Sigmoid colon (tissue), 6 donors: ENCODE measurements at regions not wholly inside any gene's neighbourhood (a gene's known extent, or its start where the extent isn't known, plus 50 kb on each side); places are given as distances from the start of the nearest gene placed in this dataset.

Experiments used
- DNase-seq: peaks from one replicate; pipeline ENCODE4 v3.0.0-alpha.2; 2019
- H3K27ac ChIP-seq, 4 donors: fragments of 200-600 bp; sonication (generic); one replicate each; pipeline ENCODE4 v1.5.1; 2016 to 2019; ENCODE audit warnings: mild to moderate bottlenecking in 1 of 4
- H3K27me3 ChIP-seq, 3 donors: fragments of 200-600 bp; sonication (generic); one replicate each; pipeline ENCODE4 v1.5.1; 2019; ENCODE audit warnings: mild to moderate bottlenecking in 1 of 3
- H3K36me3 ChIP-seq, 4 donors: fragments of 200-600 bp; sonication (generic); one replicate each; pipeline ENCODE4 v1.5.1; 2016 to 2019
- H3K4me1 ChIP-seq, 4 donors: fragments of 200-600 bp; sonication (generic); one replicate each; pipeline ENCODE4 v1.5.1; 2017 to 2019
- H3K4me3 ChIP-seq, 4 donors: fragments of 200-600 bp; sonication (generic); one replicate each; pipeline ENCODE4 v1.5.1; 2017 to 2019; ENCODE audit warnings: mild to moderate bottlenecking in 2 of 4, moderate library complexity in 1 of 4
- H3K9me3 ChIP-seq, 4 donors: fragments of 200-600 bp in 3 of 4; sonication (generic) in 3 of 4; one replicate each; pipeline versions ENCODE4 v1.5.1 to v1.6.1; 2013 to 2019
- EP300 ChIP-seq, 4 donors: sonication (generic); formaldehyde crosslinking; IDR thresholded peaks; one replicate each; pipeline ENCODE4 v1.6.1; 2017; ENCODE audit warnings: antibody characterized with exemption in 4 of 4
- POLR2A ChIP-seq, 2 donors: fragments of 450-650 bp; IDR thresholded peaks; one replicate each; pipeline ENCODE4 v1.6.1; 2016; ENCODE audit warnings: antibody characterized with exemption in 2 of 2, mild to moderate bottlenecking in 2 of 2, moderate library complexity in 2 of 2
- POLR2AphosphoS5 ChIP-seq, 4 donors: sonication (generic); formaldehyde crosslinking; IDR thresholded peaks; one replicate each; pipeline ENCODE4 v1.6.1; 2017; ENCODE audit warnings: antibody characterized with exemption in 4 of 4
- WGBS, 2 donors: extraction: QIAGEN DNeasy Blood & Tissue Kit; methylation state at CpG; one replicate each; pipeline ENCODE4 v1.1.7; 2013; 5-methylcytosine and 5-hydroxymethylcytosine counted together
- intact Hi-C: fragments of 100-400 bp; cut with DNase I; formaldehyde crosslinking; loops from one replicate; pipeline ENCODE4 v1.15.1; 2023
- TF ChIP-seq, protein P1 (sequence below), 4 experiments: fragments of 450-650 bp in 3 of 4; fragments of 200-600 bp in 1 of 4; IDR thresholded peaks; one replicate each; pipeline ENCODE4 v1.5.1; 2016 to 2019; ENCODE audit warnings: antibody characterized with exemption in 4 of 4, mild to moderate bottlenecking in 3 of 4, moderate library complexity in 2 of 4
- donor health status: healthy with polysubstance abuse.
- donor health status: healthy.

DNA sequence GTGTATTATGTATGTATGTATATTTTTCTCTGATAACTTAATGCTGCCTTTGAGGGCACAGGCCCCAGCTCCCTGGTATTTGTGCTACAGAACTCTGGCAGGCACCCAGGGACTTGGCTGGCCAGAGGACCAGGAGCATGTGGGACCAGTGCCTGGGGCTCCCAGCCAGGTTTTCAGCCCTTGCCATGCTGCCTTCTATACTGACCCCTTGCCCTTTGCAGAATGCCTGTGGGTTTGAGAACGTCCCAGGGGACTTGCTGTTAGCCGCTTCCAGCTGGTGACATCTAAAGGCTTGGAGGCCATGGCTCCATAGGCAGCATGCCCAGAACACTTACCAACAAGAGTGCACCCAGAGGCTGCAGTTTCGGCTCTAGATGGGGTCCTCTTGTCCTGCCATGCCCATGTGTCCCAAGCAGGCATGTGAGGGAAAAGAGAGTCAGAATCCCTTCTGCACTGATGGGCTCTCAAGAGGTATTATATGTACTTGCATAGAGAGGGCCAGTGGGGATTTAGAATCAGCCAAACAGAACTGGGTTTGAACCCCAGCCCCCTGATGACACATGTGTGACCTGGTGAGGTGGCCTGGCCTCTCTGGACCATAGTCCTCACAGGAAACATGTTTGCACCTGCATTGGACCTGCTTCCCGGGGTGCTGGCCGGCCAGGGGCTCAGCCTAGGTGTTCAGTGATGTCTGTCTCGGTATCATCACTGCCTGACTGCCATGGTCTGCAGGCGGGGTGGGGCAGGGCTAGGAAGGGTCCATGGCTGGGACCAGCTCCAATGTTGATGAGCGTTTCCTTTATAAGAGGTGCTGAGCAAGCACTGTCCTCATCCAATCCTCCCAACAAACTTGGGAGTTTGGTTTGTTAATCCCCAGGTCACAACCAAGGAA lies 119.2 kb upstream of the FHL2 start:
- DNase-seq = peak; percentile 75
- 87 to 88% methylated on average over 8 of the region's 8 CpGs for WGBS, 2 donors
- intact Hi-C loops = no loop called here
- no peaks in the 10 kb centered on the region for H3K36me3 ChIP-seq
- peaks cover 0 to 27% (median 18%) of the 10 kb centered on the region in 4 donors for H3K4me1 ChIP-seq
- H3K27ac ChIP-seq = peak overlapping the region in 1 of 4 donors; percentile 4
- no peak overlapping the region for H3K4me3 ChIP-seq
- TF ChIP-seq, protein P1, sequence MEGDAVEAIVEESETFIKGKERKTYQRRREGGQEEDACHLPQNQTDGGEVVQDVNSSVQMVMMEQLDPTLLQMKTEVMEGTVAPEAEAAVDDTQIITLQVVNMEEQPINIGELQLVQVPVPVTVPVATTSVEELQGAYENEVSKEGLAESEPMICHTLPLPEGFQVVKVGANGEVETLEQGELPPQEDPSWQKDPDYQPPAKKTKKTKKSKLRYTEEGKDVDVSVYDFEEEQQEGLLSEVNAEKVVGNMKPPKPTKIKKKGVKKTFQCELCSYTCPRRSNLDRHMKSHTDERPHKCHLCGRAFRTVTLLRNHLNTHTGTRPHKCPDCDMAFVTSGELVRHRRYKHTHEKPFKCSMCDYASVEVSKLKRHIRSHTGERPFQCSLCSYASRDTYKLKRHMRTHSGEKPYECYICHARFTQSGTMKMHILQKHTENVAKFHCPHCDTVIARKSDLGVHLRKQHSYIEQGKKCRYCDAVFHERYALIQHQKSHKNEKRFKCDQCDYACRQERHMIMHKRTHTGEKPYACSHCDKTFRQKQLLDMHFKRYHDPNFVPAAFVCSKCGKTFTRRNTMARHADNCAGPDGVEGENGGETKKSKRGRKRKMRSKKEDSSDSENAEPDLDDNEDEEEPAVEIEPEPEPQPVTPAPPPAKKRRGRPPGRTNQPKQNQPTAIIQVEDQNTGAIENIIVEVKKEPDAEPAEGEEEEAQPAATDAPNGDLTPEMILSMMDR (IDR thresholded peaks at IDR 0.05) = no peak
- TF ChIP-seq POLR2AphosphoS5 (IDR thresholded peaks at IDR 0.05) (no peak), EP300 (IDR thresholded peaks at IDR 0.05) (no peak), POLR2A (IDR thresholded peaks at IDR 0.05) (no peak)
- H3K27me3 ChIP-seq = no peaks in the 10 kb centered on the region
- H3K9me3 ChIP-seq = no peaks in the 10 kb centered on the region

DNA sequence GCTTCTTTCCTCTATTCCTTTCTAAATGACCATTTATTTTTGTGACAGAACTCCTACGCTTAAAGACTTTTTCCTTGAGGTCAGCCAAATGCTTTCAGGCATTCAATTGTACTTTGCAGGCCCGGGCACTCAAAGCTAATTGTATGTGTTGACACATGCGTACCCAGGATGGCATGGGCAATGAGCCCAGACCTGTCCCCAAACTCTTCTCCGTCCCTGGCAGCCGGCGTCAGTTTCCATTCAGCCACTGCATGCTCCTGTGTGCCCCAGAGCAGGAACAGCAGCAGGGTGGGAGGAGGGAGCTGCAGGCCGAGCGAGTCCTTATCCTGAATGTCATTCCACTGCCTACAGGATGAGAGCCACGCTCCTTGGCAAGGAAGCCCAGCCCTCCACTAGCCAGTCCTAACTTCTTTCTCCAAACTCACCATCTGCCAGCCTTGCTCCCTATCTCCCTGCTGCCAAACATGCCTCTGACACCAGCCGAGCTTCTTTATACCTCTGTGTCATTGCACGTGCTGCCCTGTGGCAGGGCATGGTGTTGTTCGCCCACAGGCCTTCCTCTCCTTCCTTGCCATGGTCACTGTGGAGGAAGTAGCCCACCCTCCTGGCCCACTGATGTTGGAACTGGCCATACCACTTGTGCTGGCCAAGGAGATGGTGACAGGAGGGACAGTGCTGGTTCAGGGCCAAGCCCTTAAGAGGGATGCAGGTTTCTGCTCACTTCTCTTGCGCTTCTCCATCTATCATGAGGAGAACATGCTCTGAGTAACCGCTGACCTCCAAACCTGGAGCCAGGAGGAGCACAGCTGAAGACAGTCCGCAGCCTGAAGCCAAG lies 116.9 kb upstream of the FHL2 start:
- Histone ChIP-seq H3K27me3 (no peaks in the 10 kb centered on the region), H3K4me1 (peaks cover 0 to 24% (median 18%) of the 10 kb centered on the region in 4 donors), H3K9me3 (no peaks in the 10 kb centered on the region), H3K4me3 (no peak overlapping the region), H3K27ac (no peak overlapping the region), H3K36me3 (no peaks in the 10 kb centered on the region)
- intact Hi-C loops = no loop called here
- WGBS, 2 donors = 89% methylated on average over 15 of the region's 15 CpGs
- no peak for TF ChIP-seq EP300 (IDR thresholded peaks at IDR 0.05)
- TF ChIP-seq POLR2A (IDR thresholded peaks at IDR 0.05) = no peak
- TF ChIP-seq, protein P1 (IDR thresholded peaks at IDR 0.05) = no peak
- TF ChIP-seq POLR2AphosphoS5 (IDR thresholded peaks at IDR 0.05) = no peak
- DNase-seq = no peak

DNA sequence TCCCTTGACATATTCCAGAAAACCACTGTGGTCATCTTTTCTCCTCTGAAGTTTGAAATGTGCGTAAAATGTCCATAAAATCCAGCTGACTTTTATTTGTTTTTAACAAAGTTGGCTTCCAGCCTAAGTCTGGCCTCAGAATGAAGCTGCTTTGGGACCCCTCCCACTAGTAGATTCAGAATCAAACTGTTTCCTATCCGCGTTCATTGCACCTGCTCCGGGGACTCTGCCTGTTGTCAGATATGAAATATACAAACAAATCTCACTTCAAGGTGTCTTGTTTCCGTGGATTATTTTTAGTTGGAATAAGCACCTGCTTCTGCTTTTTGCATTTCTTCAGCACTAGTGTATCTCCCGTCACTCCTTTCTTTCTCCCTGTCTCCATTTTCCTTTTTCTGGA lies 115.7 kb upstream of the FHL2 start:
- WGBS, 2 donors = 62 to 74% methylated on average over 6 of the region's 6 CpGs
- no peak for DNase-seq
- intact Hi-C loops = no loop called here

DNA sequence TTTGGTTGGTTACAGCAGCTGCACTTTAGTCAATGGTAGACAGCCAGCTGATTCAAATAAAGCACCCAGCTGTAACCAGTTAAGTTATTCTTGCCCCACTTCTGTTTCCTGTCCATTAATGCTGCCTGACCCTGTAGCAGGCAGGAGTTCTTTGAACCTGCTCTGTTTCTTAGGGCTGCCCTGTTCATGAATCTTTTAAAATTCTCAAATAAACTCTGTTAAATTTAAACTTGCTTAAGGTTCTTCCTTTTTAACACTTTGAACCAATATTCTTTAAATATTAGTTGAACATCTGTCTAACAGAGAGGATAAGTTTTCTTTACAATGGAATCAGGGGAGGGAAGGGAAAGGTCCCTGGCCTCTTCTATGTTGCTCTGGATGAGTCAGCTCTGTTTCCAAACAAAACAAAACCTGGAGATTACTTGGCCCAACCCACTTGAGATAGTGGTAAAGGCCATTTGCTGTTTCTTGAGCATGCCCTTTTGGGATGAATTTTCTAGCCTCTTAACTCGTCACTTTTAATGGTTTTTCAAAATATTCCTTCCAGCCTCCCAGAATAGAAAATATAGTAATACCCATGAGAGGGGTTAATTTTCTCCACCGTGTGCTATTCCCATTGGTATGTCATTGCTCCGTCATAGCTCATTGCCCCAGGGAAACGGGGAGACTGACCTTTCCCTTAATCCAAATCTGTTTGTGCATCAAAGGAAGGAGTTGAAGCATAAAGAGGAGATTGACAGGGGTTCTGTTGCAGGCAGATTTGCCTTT lies 112.1 kb upstream of the FHL2 start:
- intact Hi-C loops = no loop called here
- 79 to 82% methylated on average over 4 of the region's 4 CpGs for whole genome bisulfite sequencing, 2 donors
- no peak overlapping the region for H3K27ac ChIP-seq

More for the DNA sequence above, 115.7 kb upstream of the FHL2 start:
- TF ChIP-seq POLR2A (IDR thresholded peaks at IDR 0.05) (no peak), POLR2AphosphoS5 (IDR thresholded peaks at IDR 0.05) (no peak), EP300 (IDR thresholded peaks at IDR 0.05) (no peak)
- TF ChIP-seq, protein P1 (IDR thresholded peaks at IDR 0.05) = no peak
- Histone ChIP-seq H3K4me1 (peaks cover 0 to 23% (median 17%) of the 10 kb centered on the region in 4 donors), H3K9me3 (no peaks in the 10 kb centered on the region), H3K27ac (no peak overlapping the region), H3K36me3 (no peaks in the 10 kb centered on the region), H3K27me3 (no peaks in the 10 kb centered on the region), H3K4me3 (no peak overlapping the region)

More for the DNA sequence above, 112.1 kb upstream of the FHL2 start:
- H3K9me3 ChIP-seq = no peaks in the 10 kb centered on the region
- no peaks in the 10 kb centered on the region for H3K27me3 ChIP-seq
- TF ChIP-seq, protein P1 (IDR thresholded peaks at IDR 0.05) = no peak
- TF ChIP-seq POLR2AphosphoS5 (IDR thresholded peaks at IDR 0.05) (no peak), EP300 (IDR thresholded peaks at IDR 0.05) (no peak), POLR2A (IDR thresholded peaks at IDR 0.05) (no peak)
- no peak overlapping the region for H3K4me3 ChIP-seq
- no peak for DNase-seq
- no peaks in the 10 kb centered on the region for H3K36me3 ChIP-seq
- peaks cover 0 to 11% (median 6%) of the 10 kb centered on the region in 4 donors for H3K4me1 ChIP-seq
